DND-41 (cell line): ENCODE measurements at regions not wholly inside any gene's neighbourhood (a gene's known extent, or its start where the extent isn't known, plus 50 kb on each side); places are given as distances from the start of the nearest gene placed in this dataset.

Experiments used
- ATAC-seq: fragments of 200-7000 bp; cut with Tn5 transposase; 3 replicates; pipeline ENCODE4 v1.9.1; 2021; ENCODE audit warnings: low read depth; ENCODE audit not compliant: insufficient read depth
- DNase-seq: peaks from one replicate; pipeline ENCODE4 v3.0.0-alpha.2; 2020
- H2AFZ ChIP-seq: 2 replicates; pipeline ENCODE4 v1.6.0; 2012; ENCODE audit warnings: low read depth, low read length
- H3K27ac ChIP-seq: 2 replicates; pipeline ENCODE4 v1.5.1; 2012; ENCODE audit warnings: low read length, inconsistent platforms
- H3K27me3 ChIP-seq: fragments of 200-600 bp; sonication (generic); 2 replicates; pipeline ENCODE4 v1.6.0; 2012; ENCODE audit warnings: low read length, mild to moderate bottlenecking, inconsistent platforms; ENCODE audit not compliant: insufficient read depth, poor library complexity
- H3K36me3 ChIP-seq: 2 replicates; pipeline ENCODE4 v1.5.1; 2012; ENCODE audit warnings: low read length, inconsistent platforms; ENCODE audit not compliant: insufficient read depth
- H3K4me1 ChIP-seq: 2 replicates; pipeline ENCODE4 v1.5.1; 2012; ENCODE audit warnings: mild to moderate bottlenecking, low read length; ENCODE audit not compliant: insufficient read depth
- H3K4me2 ChIP-seq: 2 replicates; pipeline ENCODE4 v1.6.0; 2012; ENCODE audit warnings: mild to moderate bottlenecking, moderate library complexity, low read length, inconsistent platforms; ENCODE audit not compliant: insufficient read depth
- H3K4me3 ChIP-seq, 2 experiments: fragments of 200-600 bp in 1 of 2; shearing (Covaris generic) in 1 of 2; 2 replicates each; pipeline ENCODE4 v1.5.1; 2012 to 2016; ENCODE audit warnings: inconsistent platforms in 2 of 2, low read length in 2 of 2, mild to moderate bottlenecking in 2 of 2, low read depth in 1 of 2, moderate library complexity in 1 of 2
- H3K79me2 ChIP-seq: 2 replicates; pipeline ENCODE4 v1.6.0; 2012; ENCODE audit warnings: low read length, inconsistent platforms; ENCODE audit not compliant: insufficient read depth
- H3K9ac ChIP-seq: 2 replicates; pipeline ENCODE4 v1.6.0; 2012; ENCODE audit warnings: low read depth, mild to moderate bottlenecking, inconsistent platforms, low read length, moderate library complexity
- H3K9me3 ChIP-seq: 2 replicates; pipeline ENCODE4 v1.5.1; 2012; ENCODE audit warnings: low read length, moderate library complexity, mild to moderate bottlenecking, inconsistent platforms; ENCODE audit not compliant: insufficient read depth, severe bottlenecking
- H4K20me1 ChIP-seq: 2 replicates; pipeline ENCODE4 v1.6.0; 2012; ENCODE audit warnings: low read length; ENCODE audit not compliant: insufficient read depth
- CTCF ChIP-seq: IDR thresholded peaks from 2 replicates; pipeline ENCODE4 v1.5.1; 2012; ENCODE audit warnings: borderline replicate concordance, low read length, moderate library complexity, mild to moderate bottlenecking; ENCODE audit not compliant: poor library complexity, severe bottlenecking; ENCODE audit errors: extremely low read depth
- EZH2 ChIP-seq: IDR thresholded peaks from 3 replicates; pipeline ENCODE4 v1.6.1; 2012; ENCODE audit warnings: borderline replicate concordance, low read depth, mild to moderate bottlenecking, moderate library complexity, low read length, inconsistent platforms; ENCODE audit not compliant: severe bottlenecking

- H3K79me2 ChIP-seq, result no peaks in the 10 kb centered on the region
- no peaks in the 10 kb centered on the region for H3K36me3 ChIP-seq
- no peak overlapping the region for H2AFZ ChIP-seq
- ATAC-seq (no peak), DNase-seq (no peak)
- no peak overlapping the region for H3K4me2 ChIP-seq
- H3K9ac ChIP-seq, result no peak overlapping the region
- H3K4me3 ChIP-seq, result no peak overlapping the region
- H3K27ac ChIP-seq, result no peak overlapping the region
- TF ChIP-seq EZH2 (no peak), CTCF (no peak)
- no peaks in the 10 kb centered on the region for H4K20me1 ChIP-seq
- H3K27me3 ChIP-seq, result no peaks in the 10 kb centered on the region
- no peaks in the 10 kb centered on the region for H3K4me1 ChIP-seq
- H3K9me3 ChIP-seq, result peaks cover 7% of the 10 kb centered on the region
Measured at GRCh38 chr5:67530609-67531255, 334.1 kb upstream of the CD180 start.

GRCh38 chr5:67528953-67529352 is 332.4 kb upstream of the CD180 start:
- H3K4me2 ChIP-seq, result no peak overlapping the region
- no peak overlapping the region for H2AFZ ChIP-seq
- H3K9me3 ChIP-seq, result peaks cover 7% of the 10 kb centered on the region
- no peaks in the 10 kb centered on the region for H4K20me1 ChIP-seq
- H3K4me1 ChIP-seq, result no peaks in the 10 kb centered on the region
- ATAC-seq (no peak), DNase-seq (no peak)
- H3K9ac ChIP-seq, result no peak overlapping the region
- H3K79me2 ChIP-seq, result no peaks in the 10 kb centered on the region
- no peak overlapping the region for H3K27ac ChIP-seq
- H3K36me3 ChIP-seq, result no peaks in the 10 kb centered on the region
- TF ChIP-seq CTCF, result no peak
- no peak for TF ChIP-seq EZH2
- no peaks in the 10 kb centered on the region for H3K27me3 ChIP-seq
- H3K4me3 ChIP-seq, result no peak overlapping the region

GRCh38 chr5:67526793-67527192 is 330.2 kb upstream of the CD180 start:
- no peaks in the 10 kb centered on the region for H3K79me2 ChIP-seq
- TF ChIP-seq CTCF (no peak), EZH2 (no peak)
- no peak overlapping the region for H3K27ac ChIP-seq
- H3K9ac ChIP-seq, result no peak overlapping the region
- H3K4me3 ChIP-seq, result no peak overlapping the region
- no peaks in the 10 kb centered on the region for H3K36me3 ChIP-seq
- H3K4me1 ChIP-seq, result no peaks in the 10 kb centered on the region
- no peak for DNase-seq
- H3K9me3 ChIP-seq, result peaks cover 7% of the 10 kb centered on the region
- H3K27me3 ChIP-seq, result no peaks in the 10 kb centered on the region
- H3K4me2 ChIP-seq, result no peak overlapping the region
- H4K20me1 ChIP-seq, result no peaks in the 10 kb centered on the region
- H2AFZ ChIP-seq, result no peak overlapping the region
- no peak for ATAC-seq
